SIG-M5 treated with dmso at 0.1 percent for 504 hours (cell line): ENCODE measurements at regions not wholly inside any gene's neighbourhood (a gene's known extent, or its start where the extent isn't known, plus 50 kb on each side); places are given as distances from the start of the nearest gene placed in this dataset.

ENCODE experiments used
- DNase-seq: peaks from one replicate; lab custom pipeline; 2025; ENCODE audit not compliant: unreplicated experiment; lab: John Stamatoyannopoulos, UW

DNA sequence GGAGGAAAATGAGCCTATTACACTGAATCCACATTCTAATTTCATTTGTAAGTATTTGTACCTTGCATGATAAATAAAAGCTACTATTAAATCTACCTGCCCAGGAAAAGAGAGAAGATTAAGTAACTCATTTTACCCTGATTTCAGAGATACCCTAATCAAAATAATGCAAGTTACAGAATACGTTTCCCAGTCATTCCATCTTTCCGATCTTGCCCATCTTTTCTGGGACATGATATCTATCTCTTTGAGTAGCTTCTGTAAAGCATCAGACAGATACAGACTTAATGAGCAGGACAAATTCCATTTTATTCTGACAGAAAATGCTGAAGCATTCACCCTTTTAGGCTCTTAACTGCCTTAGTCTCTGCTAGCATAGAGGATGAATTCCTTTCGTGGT is 56.6 kb downstream of the SPRY2 start:
- DNase-seq: no peak

DNA sequence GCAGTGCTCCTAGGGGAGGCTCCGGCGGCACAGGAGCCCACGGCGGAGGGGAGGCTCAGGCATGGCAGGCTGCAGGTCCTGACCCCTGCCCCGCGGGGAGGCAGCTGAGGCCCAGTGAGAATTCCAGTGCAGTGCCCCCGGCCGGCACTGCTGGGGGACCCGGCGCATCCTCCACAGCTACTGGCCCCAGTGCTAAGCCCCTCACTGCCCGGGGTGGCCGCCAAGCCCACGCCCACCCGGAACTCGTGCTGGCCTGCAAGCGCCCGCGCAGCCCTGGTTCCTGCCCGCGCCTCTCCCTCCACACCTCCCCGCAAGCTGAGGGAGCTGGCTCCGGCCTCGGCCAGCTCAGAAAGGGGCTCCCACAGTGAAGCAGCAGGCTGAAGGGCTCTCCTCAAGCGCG is 62.2 kb downstream of the SPRY2 start:
- no peak for DNase-seq

DNA sequence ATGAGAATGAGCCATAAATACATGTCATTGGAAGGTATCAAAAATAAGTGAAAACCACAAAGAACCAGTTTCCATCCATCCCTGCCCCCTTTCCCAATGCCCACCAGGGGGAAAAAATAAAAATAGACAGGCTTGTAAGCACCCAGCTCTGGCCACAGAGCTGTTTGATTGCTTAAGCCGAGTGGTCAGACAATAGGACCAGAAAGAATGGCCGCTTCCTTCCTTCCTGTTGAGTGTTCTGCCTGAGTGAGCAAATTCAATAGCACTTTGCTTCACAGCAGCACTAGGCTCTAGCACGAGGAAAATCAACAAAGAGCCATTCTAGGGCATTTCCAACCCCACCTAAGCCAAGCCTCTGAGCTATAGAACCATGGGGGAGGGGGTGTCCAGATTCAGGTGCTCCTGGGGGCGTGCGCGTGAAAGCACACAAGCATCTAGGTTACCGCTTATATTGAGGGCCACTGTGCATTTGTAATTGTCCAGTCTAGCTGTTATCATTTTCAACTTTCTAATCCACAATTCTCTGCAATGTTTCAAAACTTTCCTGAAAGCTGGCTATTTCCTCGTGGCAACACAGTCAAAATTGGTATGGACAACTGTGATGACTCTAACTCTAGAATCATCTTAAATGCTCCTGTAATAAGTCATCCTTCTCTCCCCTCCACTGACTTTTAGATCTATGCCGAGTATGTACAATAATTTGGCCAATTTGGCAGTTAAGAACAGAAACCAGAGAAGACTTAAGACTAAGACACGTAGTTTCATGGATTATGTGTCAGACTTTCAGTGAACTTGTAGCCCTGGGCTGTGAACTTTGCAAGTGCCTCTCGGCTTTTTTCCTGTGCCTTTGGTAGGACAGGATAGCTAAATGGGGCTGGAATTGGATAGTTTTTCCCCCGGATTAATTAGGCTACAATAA is 64.3 kb downstream of the SPRY2 start:
- DNase-seq: no peak

DNA sequence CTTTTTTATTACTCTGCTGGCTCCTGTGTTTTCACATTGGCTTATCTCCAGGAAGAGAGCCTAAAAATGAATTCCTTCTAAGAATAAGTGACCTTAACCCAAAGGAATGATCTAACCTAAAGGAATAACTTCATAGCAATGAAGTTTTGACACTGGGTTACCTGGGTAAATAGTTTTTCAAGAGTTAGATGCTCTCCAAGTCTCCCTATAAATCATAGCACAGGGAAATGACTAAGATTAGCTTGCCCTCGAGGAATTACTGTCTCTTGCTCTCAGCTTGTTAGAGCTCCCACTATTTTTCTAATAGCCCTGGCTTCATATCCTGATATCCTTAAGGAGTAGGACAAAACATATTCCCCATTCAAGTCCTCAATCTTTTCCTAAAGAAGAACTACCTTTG is 66.3 kb downstream of the SPRY2 start:
- DNase-seq: no peak

DNA sequence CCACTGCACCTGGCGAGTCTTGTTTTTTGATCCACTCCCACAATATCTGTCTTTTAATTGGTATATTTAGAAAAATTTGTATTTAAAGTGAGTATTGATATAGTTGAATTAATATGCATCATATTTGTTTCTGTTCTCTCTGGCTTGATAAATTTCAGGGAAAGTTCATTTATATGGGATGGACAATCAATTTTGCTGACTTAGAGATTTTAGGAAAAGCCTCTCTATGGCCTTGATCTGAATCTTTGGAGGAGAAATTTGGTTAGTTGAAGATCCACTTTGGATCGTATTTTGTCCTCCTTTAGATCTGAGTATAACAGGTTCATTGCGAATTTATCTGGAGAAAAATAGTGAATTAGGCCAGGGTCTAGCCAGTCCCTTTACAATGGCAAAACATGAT is 67.2 kb downstream of the SPRY2 start:
- DNase-seq: no peak

DNA sequence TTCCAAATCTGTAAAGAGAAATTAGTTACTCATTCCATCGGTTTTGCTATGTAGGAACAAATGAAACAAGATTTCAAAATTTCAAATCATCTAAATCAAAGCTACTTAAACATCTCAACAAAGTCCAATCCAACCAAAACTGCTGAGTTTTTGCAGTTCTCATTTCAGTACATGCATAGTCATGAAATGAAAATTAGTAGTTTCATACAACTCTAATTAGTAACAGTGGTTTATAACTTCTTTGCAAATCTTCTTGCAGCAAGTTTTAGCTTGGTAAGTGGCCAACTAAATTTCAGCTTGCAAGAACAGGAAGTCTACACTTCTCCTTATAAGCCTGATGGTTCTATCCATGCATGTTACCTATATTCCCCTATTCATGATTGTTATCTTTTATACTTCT is 75.6 kb downstream of the SPRY2 start:
- no peak for DNase-seq

DNA sequence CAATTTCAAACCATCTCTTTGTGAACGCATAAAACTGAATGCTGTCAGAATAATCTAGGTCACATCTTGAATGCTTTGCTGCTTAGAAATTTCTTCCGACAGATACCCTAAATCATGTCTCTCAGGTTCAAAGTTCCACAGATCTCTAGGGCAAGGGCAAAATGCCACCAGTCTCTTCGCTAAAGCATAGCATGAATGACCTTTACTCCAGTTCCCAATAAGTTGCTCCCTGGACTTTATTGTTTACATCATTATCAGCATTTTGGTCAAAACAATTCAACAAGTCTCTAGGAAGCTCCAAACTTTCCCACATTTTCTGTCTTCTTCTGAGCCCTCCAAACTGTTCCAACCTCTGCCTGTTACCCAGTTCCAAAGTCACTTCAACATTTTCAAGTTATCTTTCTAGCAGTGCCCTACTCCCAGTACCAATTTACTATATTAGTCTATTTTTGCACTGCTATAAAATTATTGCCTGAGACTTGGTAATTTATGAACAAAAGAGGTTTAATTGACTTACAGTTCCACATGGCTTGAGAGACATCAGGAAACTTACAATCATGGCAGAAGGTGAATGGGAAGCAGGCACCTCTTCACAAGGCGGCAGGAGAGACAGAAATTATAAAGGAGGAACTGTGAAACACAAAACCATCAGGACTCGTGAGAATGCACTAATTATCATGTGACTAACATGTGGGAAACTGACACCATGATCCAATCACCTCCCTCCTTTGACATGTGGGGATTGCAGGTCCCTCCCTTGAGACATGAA is 77.0 kb downstream of the SPRY2 start:
- DNase-seq: no peak

DNA sequence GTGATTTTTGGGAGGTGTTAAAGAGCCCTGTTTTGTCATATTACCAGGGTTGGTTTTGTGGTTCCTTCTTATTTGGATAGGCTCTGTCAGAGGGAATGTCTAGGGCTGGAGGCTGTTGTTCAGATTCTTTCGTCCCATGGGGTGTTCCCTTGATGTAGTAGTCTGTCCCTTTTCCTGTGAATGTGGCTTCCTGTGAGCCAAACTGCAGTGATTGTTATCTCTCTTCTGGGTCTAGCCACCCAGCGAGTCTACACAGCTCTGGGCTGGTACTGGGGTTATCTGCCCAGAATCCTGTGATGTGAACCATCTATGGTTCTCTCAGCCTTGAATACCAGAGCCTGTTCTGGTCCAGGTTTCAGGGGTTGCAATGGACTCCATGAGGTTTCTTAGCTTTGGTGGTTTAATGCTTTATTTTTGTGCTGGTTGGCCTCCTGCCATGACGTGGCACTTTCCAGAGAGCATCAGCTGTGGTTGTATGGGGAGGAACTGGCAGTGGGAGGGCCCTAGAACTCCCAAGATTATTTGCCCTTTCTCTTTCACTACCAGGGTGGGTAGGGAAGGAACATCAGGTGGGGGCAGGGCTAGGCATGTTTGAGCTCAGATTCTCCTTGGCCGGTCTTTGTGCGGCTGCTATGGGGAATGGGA is 78.8 kb downstream of the SPRY2 start:
- no peak for DNase-seq

DNA sequence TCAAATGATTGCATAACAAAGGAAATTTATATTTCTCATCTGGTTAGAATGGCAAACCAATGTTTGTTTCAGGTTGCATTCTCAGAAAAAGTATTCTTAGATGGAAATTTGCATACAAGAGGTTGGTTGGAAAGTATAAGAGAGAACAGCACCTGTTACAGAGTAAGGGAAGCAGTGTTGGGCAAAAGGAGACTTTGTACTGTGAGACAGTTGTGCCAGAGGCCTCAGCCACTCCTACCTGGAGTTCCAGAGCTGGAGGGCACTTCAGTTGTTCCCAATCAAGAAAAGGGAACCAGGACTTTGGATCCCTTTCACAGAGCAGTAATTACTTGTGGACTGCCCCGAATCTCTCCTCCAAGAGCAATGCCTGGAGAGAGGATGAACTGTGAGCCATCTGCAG is 81.8 kb downstream of the SPRY2 start:
- no peak for DNase-seq

DNA sequence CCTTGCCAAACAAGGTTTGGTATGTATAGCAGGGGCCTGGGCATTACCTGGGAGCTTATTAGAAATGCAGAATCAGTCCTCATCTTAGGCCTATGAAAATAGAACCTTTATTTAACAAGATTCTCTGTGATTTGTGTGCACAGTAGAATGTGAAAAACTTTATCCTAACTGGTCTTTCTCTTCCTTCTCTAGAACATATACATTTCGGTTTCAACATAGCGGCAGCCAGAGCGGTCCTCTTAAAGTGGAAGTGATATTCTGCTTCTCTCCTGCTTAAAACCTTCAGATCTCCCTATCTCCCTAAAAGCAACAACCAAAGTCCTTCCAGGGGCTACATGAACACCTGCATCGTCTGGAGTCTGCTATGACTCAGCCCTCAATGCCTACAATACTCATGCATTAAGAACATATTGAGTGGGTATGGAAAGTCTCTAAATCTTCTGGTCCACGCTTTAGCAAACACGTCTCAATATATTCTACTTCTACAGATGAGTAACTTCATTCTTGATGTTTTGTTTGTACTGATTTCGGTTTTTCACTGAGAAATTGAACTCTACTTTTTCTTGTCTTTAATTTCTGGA is 84.5 kb downstream of the SPRY2 start:
- no peak for DNase-seq

DNA sequence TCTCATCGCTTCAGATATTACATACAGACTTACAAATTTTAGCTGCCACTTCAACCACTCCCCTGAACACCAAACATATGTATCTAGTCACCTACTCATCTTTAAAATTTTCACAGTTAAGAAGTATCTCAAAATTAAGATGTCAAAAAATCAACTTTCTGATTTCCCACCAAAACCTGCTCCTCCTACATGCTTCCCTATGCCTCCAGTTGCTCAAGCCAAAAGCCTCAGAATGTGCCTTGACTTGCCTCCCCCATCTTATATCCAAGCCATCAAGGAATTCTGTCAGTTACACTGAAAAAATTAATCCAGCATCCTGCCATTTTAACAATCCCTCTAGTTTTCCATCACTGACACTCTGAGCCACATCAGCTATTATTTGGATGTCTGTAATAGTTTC is 85.0 kb downstream of the SPRY2 start:
- DNase-seq: no peak

DNA sequence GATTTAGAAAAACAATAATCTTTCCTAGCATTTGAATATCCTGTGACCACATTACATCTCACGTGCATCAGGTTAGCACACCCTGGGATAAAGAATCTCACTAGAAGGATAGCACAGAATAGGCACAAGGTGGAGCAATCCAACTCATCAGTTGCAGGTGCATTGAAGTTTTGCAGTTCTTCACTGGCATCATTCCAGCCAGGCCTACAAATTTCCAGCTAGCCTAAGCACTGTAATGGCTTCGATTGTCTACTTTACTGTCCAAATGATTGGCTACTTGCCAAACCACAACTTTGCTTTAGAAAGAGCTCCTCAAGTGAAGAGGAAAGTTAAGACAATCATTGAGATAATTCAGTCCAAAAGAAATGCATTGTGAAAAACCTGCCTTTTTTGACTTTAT is 89.5 kb downstream of the SPRY2 start:
- no peak for DNase-seq

DNA sequence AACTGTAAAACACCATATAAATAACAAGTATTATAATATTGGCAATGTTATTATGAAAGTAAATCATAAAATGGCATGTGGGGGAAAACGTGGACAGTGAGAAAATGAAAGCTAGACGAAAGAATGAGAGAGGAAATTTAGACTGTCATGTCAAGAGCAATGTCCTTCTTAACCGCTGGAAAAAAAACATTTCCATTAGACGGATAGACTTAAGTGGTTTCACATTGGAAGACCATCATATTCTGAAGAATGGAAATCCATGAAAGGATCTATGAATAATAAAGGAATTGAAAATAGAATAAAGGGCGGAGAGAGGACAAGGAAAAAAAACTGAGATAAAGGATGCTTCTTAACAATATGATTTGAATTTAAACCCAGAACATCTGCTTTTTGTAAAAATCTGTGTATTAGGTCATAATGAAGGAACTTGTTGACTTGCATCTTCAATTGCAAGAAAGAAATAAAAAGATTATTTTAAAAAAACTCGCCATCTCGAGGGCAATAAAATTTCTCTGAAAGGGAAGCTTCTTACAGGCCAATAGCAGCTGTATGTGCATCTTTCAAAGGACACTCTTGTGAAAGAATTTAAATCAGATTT is 90.6 kb downstream of the SPRY2 start:
- no peak for DNase-seq

DNA sequence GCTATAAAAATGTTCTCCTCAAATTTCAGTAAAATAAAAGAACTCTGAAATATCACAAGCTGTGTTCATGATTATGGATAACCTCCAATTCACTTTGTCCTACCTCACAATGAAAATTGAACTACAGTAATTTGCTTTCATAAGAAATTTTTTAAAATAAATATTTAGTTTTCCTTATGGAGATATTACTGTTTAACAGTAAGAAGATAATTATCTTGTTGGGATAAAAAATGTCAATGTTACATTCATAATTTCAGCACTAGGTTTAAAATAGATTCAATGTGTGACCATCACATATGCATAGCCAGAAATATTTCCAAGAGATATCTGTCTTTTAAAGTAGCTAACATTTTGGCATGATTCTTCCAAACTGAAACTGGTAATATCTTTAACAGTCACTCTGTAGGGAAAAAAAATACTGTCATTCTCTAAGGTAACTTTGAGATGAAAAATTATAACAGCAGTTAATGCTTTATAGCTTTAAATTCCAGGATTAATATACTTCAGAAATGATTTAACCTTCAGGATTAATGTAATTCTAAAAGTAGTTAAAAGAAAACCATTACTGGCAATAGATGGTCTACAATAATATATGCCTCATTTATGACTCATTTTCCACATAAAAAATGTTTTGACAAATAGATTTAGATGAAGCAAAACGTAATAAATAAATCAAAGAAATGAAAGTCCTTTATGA is 91.3 kb downstream of the SPRY2 start:
- DNase-seq: no peak

DNA sequence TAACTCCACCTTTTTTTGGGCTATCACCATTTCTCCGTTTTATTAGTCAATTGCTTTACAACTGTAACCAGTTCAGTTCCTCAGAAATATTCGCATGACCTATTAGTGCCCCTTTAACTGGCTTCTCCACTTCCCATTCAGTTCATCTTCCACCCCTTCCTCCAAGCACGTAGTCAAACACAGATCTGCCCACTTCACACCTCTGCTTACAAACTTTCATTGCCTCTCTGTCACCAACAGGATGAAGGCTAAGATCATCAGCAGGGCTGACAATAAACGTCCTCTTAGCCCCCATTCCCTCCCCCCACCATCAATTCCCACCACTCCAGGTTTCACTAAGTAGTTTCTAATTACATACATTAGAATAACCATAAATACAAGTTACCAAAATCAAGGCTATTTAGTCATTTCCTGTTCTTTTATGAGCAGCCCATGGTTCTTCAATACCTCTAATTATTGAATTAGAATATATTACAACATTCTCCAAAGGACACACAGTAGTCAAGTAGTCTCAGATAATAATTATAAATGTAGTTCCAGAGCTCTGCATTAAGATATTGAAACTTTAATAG is 95.7 kb downstream of the SPRY2 start:
- no peak for DNase-seq

DNA sequence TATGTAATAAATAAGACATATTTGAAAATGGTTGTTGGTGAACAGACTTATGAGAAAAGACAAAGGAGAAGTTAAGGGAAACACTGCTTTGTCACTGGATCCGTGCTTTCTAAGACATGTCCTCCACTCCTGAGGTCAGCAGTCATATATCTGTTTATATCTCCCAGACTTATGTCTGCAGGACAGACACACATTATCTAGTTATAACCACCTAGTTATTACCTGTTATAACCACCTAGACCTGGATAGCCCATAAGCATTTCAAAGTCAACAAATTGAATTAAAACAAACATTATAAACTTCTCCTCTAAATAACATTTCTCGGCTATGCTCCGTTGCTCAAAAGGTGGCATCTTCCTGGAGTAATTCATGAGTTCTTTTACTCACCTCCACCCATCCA is 96.4 kb downstream of the SPRY2 start:
- DNase-seq: no peak

DNA sequence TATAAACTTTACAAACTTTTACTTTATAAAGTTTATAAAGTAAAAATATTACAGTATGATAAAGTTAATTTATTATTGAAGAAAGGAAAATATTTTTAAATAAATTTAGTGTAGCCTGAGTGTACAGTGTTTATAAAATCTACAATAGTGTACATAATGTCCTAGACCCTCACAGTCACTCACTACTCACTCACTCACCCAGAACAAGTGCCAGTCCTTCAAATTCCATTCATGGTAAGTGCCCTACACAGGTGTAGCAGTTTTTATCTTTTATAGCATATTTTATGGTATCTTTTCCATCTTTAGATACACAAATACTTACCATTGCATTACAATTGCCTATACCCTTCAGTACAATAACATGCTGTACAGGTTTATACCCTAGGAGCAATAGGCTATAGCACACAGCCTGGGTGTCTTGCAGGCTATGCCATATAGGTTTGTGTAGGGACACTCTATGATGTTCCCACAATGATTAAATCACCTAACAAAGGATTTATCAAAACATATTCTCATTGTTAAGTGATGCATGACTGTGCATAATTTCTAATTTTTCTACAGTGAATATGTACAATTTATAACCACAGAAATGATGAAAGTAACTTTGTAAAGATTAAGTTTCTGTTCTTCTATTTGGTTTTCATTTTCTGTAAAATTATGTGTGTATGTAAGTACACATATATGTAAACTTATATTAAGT is 98.0 kb downstream of the SPRY2 start:
- no peak for DNase-seq

DNA sequence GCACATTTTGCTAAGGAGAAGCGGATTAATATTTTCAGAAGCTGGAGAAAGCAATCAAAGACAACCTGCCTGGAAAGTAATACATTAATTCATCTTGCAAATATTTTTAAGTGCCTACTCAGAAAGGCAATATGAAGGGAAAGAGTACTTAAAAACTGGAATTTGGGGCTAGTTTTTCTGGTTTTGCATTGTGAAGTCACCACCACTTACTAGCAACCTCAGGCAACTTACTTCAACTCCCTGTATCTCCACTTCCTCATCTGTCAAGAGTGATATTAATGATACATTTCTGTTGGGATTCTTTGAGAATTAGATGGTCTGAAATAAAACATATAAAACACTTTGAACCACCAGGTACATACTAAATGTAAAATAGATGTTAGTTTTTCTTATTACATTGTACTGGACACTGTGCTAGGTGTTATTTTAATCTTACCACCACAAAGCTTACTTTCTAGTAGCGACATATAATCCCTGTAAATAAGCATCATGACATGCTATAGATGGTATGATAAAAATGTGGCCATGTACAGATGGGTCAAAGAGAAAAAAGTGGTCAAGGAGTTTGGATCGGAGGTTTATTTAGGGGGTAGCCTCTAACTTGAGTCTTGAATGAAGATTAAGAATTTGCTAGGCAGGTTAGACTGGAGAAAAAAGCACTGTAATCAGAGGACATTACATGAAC is 101.2 kb downstream of the SPRY2 start:
- DNase-seq: peak; percentile 52

DNA sequence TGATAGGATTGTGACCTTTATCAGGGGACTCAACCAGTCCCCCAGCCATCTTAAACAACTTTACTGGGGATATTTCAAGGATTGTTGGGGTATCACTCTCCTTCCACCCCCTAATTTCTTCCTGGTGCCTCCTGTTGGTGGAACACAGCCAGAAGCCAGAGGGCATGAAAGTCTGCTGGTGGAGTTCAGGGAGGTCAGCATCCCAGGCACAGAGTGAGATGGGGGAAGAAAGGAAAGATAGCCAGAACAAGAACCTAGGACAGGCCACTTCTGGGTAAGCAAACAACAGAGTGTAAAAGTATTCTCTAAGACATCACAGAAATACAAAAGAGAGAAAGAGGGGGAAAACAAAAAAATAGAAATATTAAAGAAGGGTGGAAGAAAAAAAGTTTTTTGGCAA is 101.8 kb downstream of the SPRY2 start:
- DNase-seq: no peak
